Endodermal cell (in vitro differentiated cells): ENCODE measurements at regions not wholly inside any gene's neighbourhood (a gene's known extent, or its start where the extent isn't known, plus 50 kb on each side); places are given as distances from the start of the nearest gene placed in this dataset.

Source experiments
- DNase-seq: peaks from one replicate; pipeline ENCODE4 v3.0.0-alpha.2; 2017
- H3K27ac ChIP-seq: 2 replicates; pipeline ENCODE4 v1.5.1; 2013; ENCODE audit warnings: mild to moderate bottlenecking, low read depth, low read length, moderate library complexity
- H3K27me3 ChIP-seq: 2 replicates; pipeline ENCODE4 v1.6.1; 2013; ENCODE audit warnings: mild to moderate bottlenecking, low read length, moderate library complexity; ENCODE audit not compliant: insufficient read depth, control insufficient read depth, poor library complexity, severe bottlenecking
- H3K36me3 ChIP-seq: 2 replicates; pipeline ENCODE4 v1.7.0; 2013; ENCODE audit warnings: mild to moderate bottlenecking, low read length, moderate library complexity; ENCODE audit not compliant: control insufficient read depth, insufficient read depth
- H3K4me1 ChIP-seq: one replicate; pipeline ENCODE4 v1.7.0; 2013; ENCODE audit warnings: low read length; ENCODE audit not compliant: control insufficient read depth, insufficient read depth
- H3K4me3 ChIP-seq: 2 replicates; pipeline ENCODE4 v1.5.1; 2013; ENCODE audit warnings: mild to moderate bottlenecking, low read length, moderate library complexity
- H3K9ac ChIP-seq: 2 replicates; pipeline ENCODE4 v1.6.1; 2013; ENCODE audit warnings: mild to moderate bottlenecking, low read length, moderate library complexity; ENCODE audit not compliant: poor library complexity, severe bottlenecking; ENCODE audit errors: extremely low read depth
- H3K9me3 ChIP-seq: 2 replicates; pipeline ENCODE4 v1.6.1; 2013; ENCODE audit warnings: mild to moderate bottlenecking, low read length, moderate library complexity; ENCODE audit not compliant: control insufficient read depth
- H3K27ac Mint-ChIP-seq: 2 replicates; pipeline ENCODE4 v1.8.0; 2020; ENCODE audit warnings: mixed read lengths
- H3K27me3 Mint-ChIP-seq: 2 replicates; pipeline ENCODE4 v1.8.0; 2021; ENCODE audit warnings: mild to moderate bottlenecking, mixed read lengths; ENCODE audit not compliant: insufficient read depth
- H3K36me3 Mint-ChIP-seq: 2 replicates; pipeline ENCODE4 v1.8.0; 2020; ENCODE audit warnings: low read depth, mixed read lengths
- H3K4me1 Mint-ChIP-seq: 2 replicates; pipeline ENCODE4 v1.8.0; 2020; ENCODE audit warnings: mixed read lengths
- H3K4me3 Mint-ChIP-seq: 2 replicates; pipeline ENCODE4 v1.8.0; 2020; ENCODE audit warnings: mild to moderate bottlenecking, moderate library complexity, mixed read lengths
- H3K9me3 Mint-ChIP-seq: 2 replicates; pipeline ENCODE4 v1.8.0; 2020; ENCODE audit warnings: mild to moderate bottlenecking, mixed read lengths
- WGBS, 2 experiments: methylation state at CpG; one replicate each; pipeline versions ENCODE4 v1.1.5 to v1.1.7; 2013; ENCODE audit warnings: missing lambda C conversion rate in 2 of 2, mixed read lengths in 1 of 2; ENCODE audit not compliant: insufficient coverage in 1 of 2, insufficient read length in 1 of 2; 5-methylcytosine and 5-hydroxymethylcytosine counted together
- TF ChIP-seq, protein P1 (sequence below): fragments of 200-600 bp; sonication (generic); conservative IDR thresholded peaks from 2 replicates; pipeline ENCODE4 v1.5.0; 2021; ENCODE audit warnings: antibody characterized with exemption, mild to moderate bottlenecking

DNA sequence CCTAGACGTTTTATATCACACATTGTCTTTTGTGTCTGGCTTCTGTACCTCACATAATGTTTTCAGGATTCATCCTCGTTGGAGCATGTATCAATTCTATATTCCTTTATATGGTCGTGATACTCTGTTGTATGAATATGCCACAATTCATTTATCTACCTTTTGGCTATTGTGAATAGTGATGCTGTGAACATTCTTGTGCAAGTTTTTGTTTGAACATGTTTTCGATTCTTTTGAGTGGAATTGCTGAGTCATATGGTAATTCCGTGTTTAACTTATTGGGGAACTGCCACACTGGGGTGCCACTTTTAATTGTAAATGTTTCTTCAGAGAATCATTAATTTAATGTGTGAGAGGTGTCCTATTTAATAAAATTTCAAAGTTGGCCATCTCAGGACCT, 101.2 kb downstream of the SLC35B3 start:
- no peak overlapping the region for H3K27ac Mint-ChIP-seq

DNA sequence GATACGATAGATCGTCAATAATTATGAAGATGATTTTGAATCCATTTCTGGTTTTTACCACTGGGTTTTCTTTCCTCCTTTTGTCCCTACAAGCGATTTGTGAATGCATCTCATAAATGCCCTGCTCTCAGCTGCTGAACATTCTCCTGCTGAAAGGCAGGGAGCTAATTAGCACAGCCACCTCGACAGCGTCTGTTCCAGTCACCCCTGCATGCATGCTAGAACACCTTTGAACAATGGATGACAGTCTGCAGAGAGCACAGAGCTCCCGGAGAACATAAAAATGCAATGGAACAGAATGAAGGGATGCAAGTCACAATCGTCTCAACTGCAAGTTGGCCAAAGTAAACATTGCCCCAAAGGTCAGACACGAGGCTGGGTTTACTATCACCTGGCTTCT, 105.8 kb downstream of the SLC35B3 start:
- Mint-ChIP-seq H3K9me3 (no peaks in the 10 kb centered on the region), H3K36me3 (no peaks in the 10 kb centered on the region), H3K27ac (no peak overlapping the region), H3K27me3 (no peaks in the 10 kb centered on the region), H3K4me3 (no peak overlapping the region), H3K4me1 (no peaks in the 10 kb centered on the region)
- DNase-seq = no peak
- Histone ChIP-seq H3K27me3 (no peaks in the 10 kb centered on the region), H3K36me3 (no peaks in the 10 kb centered on the region), H3K4me3 (no peak overlapping the region), H3K4me1 (no peaks in the 10 kb centered on the region), H3K27ac (no peak overlapping the region), H3K9me3 (no peaks in the 10 kb centered on the region), H3K9ac (no peak overlapping the region)
- WGBS, 2 experiments = 71 to 84% methylated on average over 8 of the region's 8 CpGs
- TF ChIP-seq, protein P1, sequence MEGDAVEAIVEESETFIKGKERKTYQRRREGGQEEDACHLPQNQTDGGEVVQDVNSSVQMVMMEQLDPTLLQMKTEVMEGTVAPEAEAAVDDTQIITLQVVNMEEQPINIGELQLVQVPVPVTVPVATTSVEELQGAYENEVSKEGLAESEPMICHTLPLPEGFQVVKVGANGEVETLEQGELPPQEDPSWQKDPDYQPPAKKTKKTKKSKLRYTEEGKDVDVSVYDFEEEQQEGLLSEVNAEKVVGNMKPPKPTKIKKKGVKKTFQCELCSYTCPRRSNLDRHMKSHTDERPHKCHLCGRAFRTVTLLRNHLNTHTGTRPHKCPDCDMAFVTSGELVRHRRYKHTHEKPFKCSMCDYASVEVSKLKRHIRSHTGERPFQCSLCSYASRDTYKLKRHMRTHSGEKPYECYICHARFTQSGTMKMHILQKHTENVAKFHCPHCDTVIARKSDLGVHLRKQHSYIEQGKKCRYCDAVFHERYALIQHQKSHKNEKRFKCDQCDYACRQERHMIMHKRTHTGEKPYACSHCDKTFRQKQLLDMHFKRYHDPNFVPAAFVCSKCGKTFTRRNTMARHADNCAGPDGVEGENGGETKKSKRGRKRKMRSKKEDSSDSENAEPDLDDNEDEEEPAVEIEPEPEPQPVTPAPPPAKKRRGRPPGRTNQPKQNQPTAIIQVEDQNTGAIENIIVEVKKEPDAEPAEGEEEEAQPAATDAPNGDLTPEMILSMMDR = no peak

More for the DNA sequence above, 101.2 kb downstream of the SLC35B3 start:
- H3K27ac ChIP-seq = no peak overlapping the region
- no peak overlapping the region for H3K4me3 Mint-ChIP-seq
- H3K4me1 Mint-ChIP-seq = no peaks in the 10 kb centered on the region
- WGBS, 2 experiments = 81 to 82% methylated on average over 4 to 5 of the region's 5 CpGs
- H3K4me1 ChIP-seq = no peaks in the 10 kb centered on the region
- no peaks in the 10 kb centered on the region for H3K9me3 Mint-ChIP-seq
- no peaks in the 10 kb centered on the region for H3K9me3 ChIP-seq
- no peak for DNase-seq
- no peak overlapping the region for H3K9ac ChIP-seq
- no peaks in the 10 kb centered on the region for H3K36me3 ChIP-seq
- no peaks in the 10 kb centered on the region for H3K36me3 Mint-ChIP-seq
- H3K27me3 ChIP-seq = no peaks in the 10 kb centered on the region
- H3K27me3 Mint-ChIP-seq = no peaks in the 10 kb centered on the region
- TF ChIP-seq, protein P1 = no peak
- no peak overlapping the region for H3K4me3 ChIP-seq

DNA sequence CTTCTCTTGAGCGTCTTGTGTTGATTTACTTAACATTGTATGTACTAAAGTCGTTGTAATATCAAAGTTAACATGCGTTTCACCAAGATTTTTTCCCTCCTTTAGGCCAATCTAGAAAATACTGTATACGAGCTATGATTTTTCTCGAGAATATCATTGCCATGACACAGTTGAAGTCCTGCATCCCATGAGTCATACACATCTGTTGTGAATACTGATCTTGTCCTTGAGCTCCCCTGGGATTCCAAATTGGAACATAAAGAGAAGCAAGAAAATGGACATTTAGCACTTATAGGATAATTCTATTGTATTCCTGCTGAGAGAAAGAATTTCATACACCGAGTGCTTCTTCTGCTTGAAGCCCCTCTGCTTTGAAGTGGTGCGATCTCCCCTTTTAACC, 109.6 kb downstream of the SLC35B3 start:
- no peaks in the 10 kb centered on the region for H3K27me3 Mint-ChIP-seq
- H3K4me1 Mint-ChIP-seq = no peaks in the 10 kb centered on the region
- Histone ChIP-seq H3K9ac (no peak overlapping the region), H3K36me3 (no peaks in the 10 kb centered on the region), H3K4me3 (no peak overlapping the region), H3K27me3 (no peaks in the 10 kb centered on the region), H3K4me1 (no peaks in the 10 kb centered on the region), H3K9me3 (no peaks in the 10 kb centered on the region), H3K27ac (no peak overlapping the region)
- 93 to 94% methylated on average over 6 to 7 of the region's 7 CpGs for WGBS, 2 experiments
- DNase-seq = no peak
- no peak overlapping the region for H3K4me3 Mint-ChIP-seq
- H3K36me3 Mint-ChIP-seq = no peaks in the 10 kb centered on the region
- H3K27ac Mint-ChIP-seq = no peak overlapping the region
- H3K9me3 Mint-ChIP-seq = no peaks in the 10 kb centered on the region
- TF ChIP-seq, protein P1 = no peak
